Panc1 (cell line): ENCODE measurements at regions not wholly inside any gene's neighbourhood (a gene's known extent, or its start where the extent isn't known, plus 50 kb on each side); places are given as distances from the start of the nearest gene placed in this dataset.

ENCODE experiments used
- CTCF ChIP-seq: fragments of 450-650 bp; IDR thresholded peaks from 2 replicates; pipeline ENCODE4 v1.5.1; 2017; ENCODE audit warnings: mild to moderate bottlenecking
- POLR2AphosphoS5 ChIP-seq: IDR thresholded peaks from 2 replicates; pipeline ENCODE4 v1.6.1; 2012; ENCODE audit warnings: mild to moderate bottlenecking, low read depth, low read length, moderate library complexity
- REST ChIP-seq, 2 experiments: IDR thresholded peaks; 2 replicates each; pipeline ENCODE4 v1.6.1; 2011 to 2012; ENCODE audit warnings: low read depth in 2 of 2, control low read depth in 1 of 2, low read length in 1 of 2, mild to moderate bottlenecking in 1 of 2, moderate library complexity in 1 of 2; ENCODE audit not compliant: insufficient read depth in 1 of 2
- SIN3A ChIP-seq: IDR thresholded peaks from 2 replicates; pipeline ENCODE4 v1.6.1; 2012; ENCODE audit warnings: low read depth, mild to moderate bottlenecking, low read length, moderate library complexity, borderline replicate concordance; ENCODE audit not compliant: insufficient read depth
- TCF7L2 ChIP-seq: IDR thresholded peaks from 2 replicates; pipeline ENCODE4 v1.6.1; 2011; ENCODE audit warnings: mild to moderate bottlenecking, low read depth, low read length, inconsistent platforms

- TF ChIP-seq SIN3A (no peak), CTCF (no peak), REST (IDR thresholded peaks at IDR 0.05; ENCODE audit: insufficient read depth in 1 of 2, low read depth in 2 of 2, low read length in 1 of 2) (no peak), POLR2AphosphoS5 (no peak), TCF7L2 (no peak)
These were observed 987.2 kb upstream of the CELF4 start for GRCh38 chr18:38552732-38553321.
